ENCODE measurements at regions not wholly inside any gene's neighbourhood (a gene's known extent, or its start where the extent isn't known, plus 50 kb on each side); places are given as distances from the start of the nearest gene placed in this dataset.

DNA sequence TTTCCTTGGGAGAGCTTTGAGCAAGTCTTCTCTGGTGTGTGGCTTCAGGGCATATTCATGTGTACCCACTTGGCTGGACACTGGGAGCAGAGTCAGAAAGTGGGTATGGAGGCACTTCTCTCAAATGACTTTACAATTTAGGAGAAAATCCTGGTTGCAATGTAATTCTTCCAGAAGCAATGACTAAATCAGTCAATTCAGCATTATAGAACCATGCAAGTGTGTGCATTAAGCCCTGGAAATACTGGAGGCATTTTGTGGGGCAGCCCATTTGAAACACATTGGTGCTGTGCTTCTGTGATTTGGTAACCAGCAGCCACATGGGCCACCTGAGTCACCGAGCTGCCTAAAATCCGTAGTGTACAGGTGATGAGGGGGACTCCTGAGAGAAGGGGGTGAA, 94.6 kb upstream of the TAS2R1 start:
- TF ChIP-seq, protein P1, sequence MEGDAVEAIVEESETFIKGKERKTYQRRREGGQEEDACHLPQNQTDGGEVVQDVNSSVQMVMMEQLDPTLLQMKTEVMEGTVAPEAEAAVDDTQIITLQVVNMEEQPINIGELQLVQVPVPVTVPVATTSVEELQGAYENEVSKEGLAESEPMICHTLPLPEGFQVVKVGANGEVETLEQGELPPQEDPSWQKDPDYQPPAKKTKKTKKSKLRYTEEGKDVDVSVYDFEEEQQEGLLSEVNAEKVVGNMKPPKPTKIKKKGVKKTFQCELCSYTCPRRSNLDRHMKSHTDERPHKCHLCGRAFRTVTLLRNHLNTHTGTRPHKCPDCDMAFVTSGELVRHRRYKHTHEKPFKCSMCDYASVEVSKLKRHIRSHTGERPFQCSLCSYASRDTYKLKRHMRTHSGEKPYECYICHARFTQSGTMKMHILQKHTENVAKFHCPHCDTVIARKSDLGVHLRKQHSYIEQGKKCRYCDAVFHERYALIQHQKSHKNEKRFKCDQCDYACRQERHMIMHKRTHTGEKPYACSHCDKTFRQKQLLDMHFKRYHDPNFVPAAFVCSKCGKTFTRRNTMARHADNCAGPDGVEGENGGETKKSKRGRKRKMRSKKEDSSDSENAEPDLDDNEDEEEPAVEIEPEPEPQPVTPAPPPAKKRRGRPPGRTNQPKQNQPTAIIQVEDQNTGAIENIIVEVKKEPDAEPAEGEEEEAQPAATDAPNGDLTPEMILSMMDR (IDR thresholded peaks at IDR 0.05 in 2 of 3, conservative IDR thresholded peaks at IDR 0.05 in 1 of 3; ENCODE audit: borderline replicate concordance in 1 of 3, insufficient read depth in 1 of 3, low read depth in 2 of 3, low read length in 2 of 3) = no peak
- TF ChIP-seq SRF (IDR thresholded peaks at IDR 0.05; ENCODE audit: low read depth) (no peak), FOSL1 (IDR thresholded peaks at IDR 0.05; ENCODE audit: low read depth) (no peak), RAD21 (IDR thresholded peaks at IDR 0.05; ENCODE audit: low read depth) (no peak), CBX3 (IDR thresholded peaks at IDR 0.05; ENCODE audit: low read depth) (no peak), JUND (IDR thresholded peaks at IDR 0.05) (no peak), POLR2AphosphoS5 (IDR thresholded peaks at IDR 0.05; ENCODE audit: low read depth, low read length) (no peak), ZNF274 (IDR thresholded peaks at IDR 0.05; ENCODE audit: low read depth, low read length) (no peak), POLR2A (IDR thresholded peaks at IDR 0.05; ENCODE audit: borderline replicate concordance, extremely low read depth, insufficient read depth, insufficient read length) (no peak)
